ENCODE measurements at regions not wholly inside any gene's neighbourhood (a gene's known extent, or its start where the extent isn't known, plus 50 kb on each side); places are given as distances from the start of the nearest gene placed in this dataset.

GRCh38 chr13:59435024-59435423 lies 728.7 kb downstream of the DIAPH3 start:
- TF ChIP-seq ZFP30 (CRISPR knock-in tag; IDR thresholded peaks at IDR 0.05): no peak
- no peak for TF ChIP-seq GLIS3 (CRISPR knock-in tag; IDR thresholded peaks at IDR 0.05)
- TF ChIP-seq TOX (CRISPR knock-in tag; IDR thresholded peaks at IDR 0.05; ENCODE audit: borderline replicate concordance): no peak
- TF ChIP-seq, protein P1, sequence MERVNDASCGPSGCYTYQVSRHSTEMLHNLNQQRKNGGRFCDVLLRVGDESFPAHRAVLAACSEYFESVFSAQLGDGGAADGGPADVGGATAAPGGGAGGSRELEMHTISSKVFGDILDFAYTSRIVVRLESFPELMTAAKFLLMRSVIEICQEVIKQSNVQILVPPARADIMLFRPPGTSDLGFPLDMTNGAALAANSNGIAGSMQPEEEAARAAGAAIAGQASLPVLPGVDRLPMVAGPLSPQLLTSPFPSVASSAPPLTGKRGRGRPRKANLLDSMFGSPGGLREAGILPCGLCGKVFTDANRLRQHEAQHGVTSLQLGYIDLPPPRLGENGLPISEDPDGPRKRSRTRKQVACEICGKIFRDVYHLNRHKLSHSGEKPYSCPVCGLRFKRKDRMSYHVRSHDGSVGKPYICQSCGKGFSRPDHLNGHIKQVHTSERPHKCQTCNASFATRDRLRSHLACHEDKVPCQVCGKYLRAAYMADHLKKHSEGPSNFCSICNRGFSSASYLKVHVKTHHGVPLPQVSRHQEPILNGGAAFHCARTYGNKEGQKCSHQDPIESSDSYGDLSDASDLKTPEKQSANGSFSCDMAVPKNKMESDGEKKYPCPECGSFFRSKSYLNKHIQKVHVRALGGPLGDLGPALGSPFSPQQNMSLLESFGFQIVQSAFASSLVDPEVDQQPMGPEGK (CRISPR knock-in tag; IDR thresholded peaks at IDR 0.05; ENCODE audit: borderline replicate concordance): no peak
- no peak for TF ChIP-seq ZC3H10 (CRISPR knock-in tag; IDR thresholded peaks at IDR 0.05)
- no peak for TF ChIP-seq POU6F1 (CRISPR knock-in tag; IDR thresholded peaks at IDR 0.05; ENCODE audit: borderline replicate concordance, low read depth)
- no peak for TF ChIP-seq RARB (CRISPR knock-in tag; IDR thresholded peaks at IDR 0.05)
- TF ChIP-seq ZFP3 (CRISPR knock-in tag; IDR thresholded peaks at IDR 0.05): no peak
- TF ChIP-seq ARNTL (CRISPR knock-in tag; IDR thresholded peaks at IDR 0.05; ENCODE audit: borderline replicate concordance, low read depth): no peak
- TF ChIP-seq ZNF70 (CRISPR knock-in tag; IDR thresholded peaks at IDR 0.05): no peak

Data from SK-N-SH treated with all-trans-retinoic acid at 6 μM for 48 hours (cell line).